GM23338 (cell line): ENCODE measurements at regions not wholly inside any gene's neighbourhood (a gene's known extent, or its start where the extent isn't known, plus 50 kb on each side); places are given as distances from the start of the nearest gene placed in this dataset.

Experiments used
- ATAC-seq: fragments of 200-7000 bp; cut with Tn5 transposase; 3 replicates; pipeline ENCODE4 v1.9.1; 2020
- DNase-seq: peaks from one replicate; pipeline ENCODE4 v3.0.0-alpha.2; 2015; ENCODE audit warnings: low spot score
- H2AFZ ChIP-seq: fragments of 200-600 bp; sonication (generic); 2 replicates; pipeline ENCODE4 v1.8.0; 2016; ENCODE audit warnings: antibody characterized with exemption, mild to moderate bottlenecking, moderate library complexity
- H3F3A ChIP-seq: fragments of 200-600 bp; sonication (generic); replicated peaks from 2 replicates; pipeline ENCODE4 v1.8.0; 2017; ENCODE audit warnings: antibody characterized with exemption, mixed run types, low read depth
- H3K27ac ChIP-seq: fragments of 200-600 bp; sonication (generic); 2 replicates; pipeline ENCODE4 v1.6.1; 2016; ENCODE audit warnings: low read depth
- H3K27me3 ChIP-seq: fragments of 200-600 bp; sonication (generic); 2 replicates; pipeline ENCODE4 v1.8.0; 2016; ENCODE audit warnings: mild to moderate bottlenecking, mixed run types, moderate library complexity; ENCODE audit not compliant: insufficient read depth
- H3K36me3 ChIP-seq: fragments of 200-600 bp; sonication (generic); 2 replicates; pipeline ENCODE4 v1.8.0; 2016; ENCODE audit warnings: mild to moderate bottlenecking; ENCODE audit not compliant: insufficient read depth
- H3K4me1 ChIP-seq: fragments of 200-600 bp; sonication (generic); 2 replicates; pipeline ENCODE4 v1.8.0; 2016; ENCODE audit warnings: mild to moderate bottlenecking, moderate library complexity; ENCODE audit not compliant: insufficient read depth
- H3K4me2 ChIP-seq: fragments of 200-600 bp; sonication (generic); 2 replicates; pipeline ENCODE4 v1.7.1; 2017; ENCODE audit warnings: mixed run types
- H3K4me3 ChIP-seq: fragments of 200-600 bp; sonication (generic); 2 replicates; pipeline ENCODE4 v1.6.1; 2016; ENCODE audit warnings: mixed run types
- H3K79me2 ChIP-seq: fragments of 200-600 bp; sonication (generic); replicated peaks from 2 replicates; pipeline ENCODE4 v1.8.0; 2017; ENCODE audit warnings: mild to moderate bottlenecking; ENCODE audit not compliant: insufficient read depth
- H3K9me2 ChIP-seq: fragments of 200-600 bp; sonication (generic); 2 replicates; pipeline ENCODE4 v1.8.0; 2017; ENCODE audit not compliant: insufficient read depth
- H4K20me1 ChIP-seq: fragments of 200-600 bp; sonication (generic); replicated peaks from 2 replicates; pipeline ENCODE4 v1.8.0; 2017; ENCODE audit warnings: mild to moderate bottlenecking; ENCODE audit not compliant: insufficient read depth
- H3K27ac Mint-ChIP-seq: 2 replicates; pipeline ENCODE4 v1.8.0; 2020; ENCODE audit warnings: inconsistent platforms, mild to moderate bottlenecking, moderate library complexity, mixed read lengths
- H3K27me3 Mint-ChIP-seq: 3 replicates; pipeline ENCODE4 v1.8.0; 2022; ENCODE audit warnings: low read depth, mild to moderate bottlenecking, moderate library complexity, mixed read lengths, inconsistent platforms; ENCODE audit not compliant: insufficient read depth, poor library complexity
- H3K36me3 Mint-ChIP-seq: 3 replicates; pipeline ENCODE4 v1.8.0; 2021; ENCODE audit warnings: low read depth, mild to moderate bottlenecking, inconsistent platforms, moderate library complexity, mixed read lengths
- H3K4me1 Mint-ChIP-seq: 3 replicates; pipeline ENCODE4 v1.8.0; 2020; ENCODE audit warnings: mild to moderate bottlenecking, inconsistent platforms, mixed read lengths
- H3K4me3 Mint-ChIP-seq: 3 replicates; pipeline ENCODE4 v1.8.0; 2021; ENCODE audit warnings: moderate library complexity, mild to moderate bottlenecking, inconsistent platforms, mixed read lengths
- H3K9me3 Mint-ChIP-seq: 3 replicates; pipeline ENCODE4 v1.8.0; 2020; ENCODE audit warnings: moderate library complexity, mild to moderate bottlenecking, inconsistent platforms, mixed read lengths
- CREB1 ChIP-seq: fragments of 250-450 bp; sonication (Bioruptor Pico); IDR thresholded peaks from 2 replicates; pipeline ENCODE4 v1.5.0; 2020; ENCODE audit warnings: low read depth, mild to moderate bottlenecking, moderate library complexity
- CTCF ChIP-seq, 2 experiments: fragments of 200-600 bp in 1 of 2; sonication (generic) in 1 of 2; conservative IDR thresholded peaks; 2 replicates each; pipeline versions ENCODE4 v1.5.1 to v1.6.1; 2016 to 2017; ENCODE audit warnings: antibody characterized with exemption in 2 of 2, low read depth in 2 of 2, mild to moderate bottlenecking in 2 of 2, moderate library complexity in 1 of 2
- ETS1 ChIP-seq: IDR thresholded peaks from 2 replicates; pipeline ENCODE4 v1.6.1; 2016; ENCODE audit warnings: antibody characterized with exemption
- NANOG ChIP-seq: IDR thresholded peaks from 2 replicates; pipeline ENCODE4 v1.6.1; 2016; ENCODE audit warnings: antibody characterized with exemption, borderline replicate concordance
- REST ChIP-seq: IDR thresholded peaks from one replicate; pipeline ENCODE4 v1.6.1; 2018; ENCODE audit warnings: antibody characterized with exemption; ENCODE audit not compliant: unreplicated experiment
- ZNF114 ChIP-seq: fragments of 250-450 bp; sonication (Bioruptor Pico); IDR thresholded peaks from 2 replicates; pipeline ENCODE4 v1.5.0; 2020; ENCODE audit warnings: mild to moderate bottlenecking, moderate library complexity
- ZNF331 ChIP-seq: fragments of 250-450 bp; sonication (Bioruptor Pico); IDR thresholded peaks from 2 replicates; pipeline ENCODE4 v1.5.0; 2020; ENCODE audit warnings: low read depth, mild to moderate bottlenecking, moderate library complexity
- ZNF462 ChIP-seq: fragments of 250-450 bp; sonication (Bioruptor Pico); IDR thresholded peaks from 2 replicates; pipeline ENCODE4 v1.5.0; 2020; ENCODE audit warnings: mild to moderate bottlenecking, moderate library complexity

- no peak for TF ChIP-seq ZNF462 (CRISPR knock-in tag)
- TF ChIP-seq ETS1, result no peak
- no peak for TF ChIP-seq NANOG
These were observed 175.6 kb upstream of the FANCL start (continued) for GRCh38 chr2:58416696-58417095.

GRCh38 chr2:58414506-58414905 lies 173.4 kb upstream of the FANCL start:
- no peak overlapping the region for H3K4me3 Mint-ChIP-seq
- no peaks in the 10 kb centered on the region for H3K9me3 Mint-ChIP-seq
- H3K4me2 ChIP-seq, result no peak overlapping the region
- H3K4me3 ChIP-seq, result no peak overlapping the region
- H3K36me3 ChIP-seq, result no peaks in the 10 kb centered on the region
- H3K27ac Mint-ChIP-seq, result no peak overlapping the region
- no peaks in the 10 kb centered on the region for H3F3A ChIP-seq
- no peaks in the 10 kb centered on the region for H3K27me3 Mint-ChIP-seq
- no peaks in the 10 kb centered on the region; the same call in 1 of the 2 replicates for H3K9me2 ChIP-seq
- no peak overlapping the region for H3K27ac ChIP-seq
- ATAC-seq, result no peak
- no peaks in the 10 kb centered on the region for H3K36me3 Mint-ChIP-seq
- no peak for DNase-seq
- no peaks in the 10 kb centered on the region for H3K4me1 ChIP-seq
- no peaks in the 10 kb centered on the region for H4K20me1 ChIP-seq
- H3K4me1 Mint-ChIP-seq, result no peaks in the 10 kb centered on the region; the same call in 1 of the 3 replicates
- H3K79me2 ChIP-seq, result no peaks in the 10 kb centered on the region
- no peaks in the 10 kb centered on the region for H3K27me3 ChIP-seq
- no peak overlapping the region for H2AFZ ChIP-seq
- TF ChIP-seq REST, result no peak
- no peak for TF ChIP-seq ZNF114 (CRISPR knock-in tag)
- TF ChIP-seq CTCF (conservative IDR thresholded peaks at IDR 0.05; ENCODE audit: low read depth in 2 of 2), result no peak
- TF ChIP-seq ZNF331, result no peak
- TF ChIP-seq CREB1 (CRISPR knock-in tag), result no peak
